Kidney (tissue), 13 donors: ENCODE measurements at regions not wholly inside any gene's neighbourhood (a gene's known extent, or its start where the extent isn't known, plus 50 kb on each side); places are given as distances from the start of the nearest gene placed in this dataset.

ENCODE experiments used
- DNase-seq, 5 donors: peaks; one replicate each; pipeline ENCODE4 v3.0.0-alpha.2; 2013 to 2020
- FAIRE-seq: peaks from 2 replicates; lab custom pipeline; 2012; peaks lifted over from hg19 to GRCh38; lab: Jason Lieb, UNC
- H3K27ac ChIP-seq, 2 donors: one replicate each; pipeline ENCODE4 v1.7.0; 2013; ENCODE audit warnings: low read depth in 2 of 2, low read length in 2 of 2, inconsistent platforms in 1 of 2
- H3K27me3 ChIP-seq: one replicate; pipeline ENCODE4 v1.7.1; 2013; ENCODE audit warnings: low read length, inconsistent platforms; ENCODE audit not compliant: control insufficient read depth, insufficient read depth
- H3K36me3 ChIP-seq, 3 donors: one replicate each; pipeline versions ENCODE4 v1.7.0 to v1.7.1; 2013; ENCODE audit warnings: low read length in 3 of 3, control low read depth in 1 of 3, inconsistent platforms in 1 of 3; ENCODE audit not compliant: insufficient read depth in 3 of 3, control insufficient read depth in 2 of 3
- H3K4me1 ChIP-seq, 3 donors: one replicate each; pipeline versions ENCODE4 v1.7.0 to v1.7.1; 2013; ENCODE audit warnings: low read length in 3 of 3, inconsistent platforms in 1 of 3, low read depth in 1 of 3; ENCODE audit not compliant: control insufficient read depth in 2 of 3, insufficient read depth in 2 of 3
- H3K4me3 ChIP-seq, 3 donors: one replicate each; pipeline versions ENCODE4 v1.7.0 to v1.8.1; 2013; ENCODE audit warnings: low read length in 3 of 3, control low read depth in 1 of 3, inconsistent platforms in 1 of 3
- H3K9ac ChIP-seq, 3 donors: one replicate each; pipeline versions ENCODE4 v1.7.0 to v1.7.1; 2013; ENCODE audit warnings: low read length in 3 of 3, control low read depth in 1 of 3, inconsistent platforms in 1 of 3
- H3K9me3 ChIP-seq, 3 donors: one replicate each; pipeline versions ENCODE4 v1.7.0 to v1.7.1; 2013; ENCODE audit warnings: low read length in 3 of 3, control low read depth in 1 of 3, inconsistent platforms in 1 of 3; ENCODE audit not compliant: control insufficient read depth in 2 of 3, insufficient read depth in 1 of 3
- CTCF ChIP-seq: IDR thresholded peaks from 3 replicates; pipeline ENCODE4 v1.5.1; 2012; ENCODE audit warnings: mild to moderate bottlenecking, moderate library complexity, borderline replicate concordance; ENCODE audit not compliant: insufficient read depth; ENCODE audit errors: extremely low read depth
- intact Hi-C: fragments of 100-400 bp; cut with DNase I; formaldehyde crosslinking; loops from one replicate; pipeline ENCODE4 v1.11.1; 2022
- donor health status: control.
- donor health status: control.
- donor health status: control.
- donor health status: control.
- donor health status: control.
- donor health status: DM: yes; HTN: yes; CAD: no.
- donor health status: Normal renal cell carcinoma (clear cell type).

GRCh38 chr9:16290169-16290568 is 580.3 kb downstream of the BNC2 start:
- FAIRE-seq (no peak), DNase-seq (no peak)
- TF ChIP-seq CTCF: no peak
- intact Hi-C loops: no loop called here
- no peak overlapping the region for H3K9ac ChIP-seq
- no peak overlapping the region for H3K27ac ChIP-seq
- no peaks in the 10 kb centered on the region for H3K4me1 ChIP-seq
- H3K4me3 ChIP-seq: no peak overlapping the region
- H3K27me3 ChIP-seq: no peaks in the 10 kb centered on the region
- no peaks in the 10 kb centered on the region for H3K36me3 ChIP-seq
- H3K9me3 ChIP-seq: peaks cover 0 to 3% (median 0%) of the 10 kb centered on the region in 3 donors

GRCh38 chr9:16291921-16292320 is 578.5 kb downstream of the BNC2 start:
- H3K27me3 ChIP-seq: no peaks in the 10 kb centered on the region
- FAIRE-seq: no peak

GRCh38 chr9:16293610-16294009 is 576.9 kb downstream of the BNC2 start:
- TF ChIP-seq CTCF: no peak
- peaks cover 0 to 3% (median 0%) of the 10 kb centered on the region in 3 donors for H3K9me3 ChIP-seq
- no peak overlapping the region for H3K9ac ChIP-seq
- intact Hi-C loops: no loop called here
- H3K27ac ChIP-seq: no peak overlapping the region
- no peak for DNase-seq
- no peaks in the 10 kb centered on the region for H3K36me3 ChIP-seq
- H3K4me1 ChIP-seq: no peaks in the 10 kb centered on the region
- no peak overlapping the region for H3K4me3 ChIP-seq
- FAIRE-seq: no peak
- no peaks in the 10 kb centered on the region for H3K27me3 ChIP-seq

More at GRCh38 chr9:16291921-16292320, 578.5 kb downstream of the BNC2 start:
- Histone ChIP-seq H3K9me3 (peaks cover 0 to 3% (median 0%) of the 10 kb centered on the region in 3 donors), H3K4me3 (no peak overlapping the region), H3K36me3 (no peaks in the 10 kb centered on the region), H3K9ac (no peak overlapping the region), H3K27ac (no peak overlapping the region), H3K4me1 (no peaks in the 10 kb centered on the region)
- no peak for DNase-seq
- no peak for TF ChIP-seq CTCF
- intact Hi-C loops: no loop called here
